Fibroblast of pulmonary artery (primary cell): ENCODE measurements at regions not wholly inside any gene's neighbourhood (a gene's known extent, or its start where the extent isn't known, plus 50 kb on each side); places are given as distances from the start of the nearest gene placed in this dataset.

Source experiments
- DNase-seq: peaks from one replicate; pipeline ENCODE4 v3.0.0-alpha.2; 2010; ENCODE audit warnings: low read depth
- H3K4me3 ChIP-seq: replicated peaks from 2 replicates; pipeline ENCODE4 v1.5.1; 2011; ENCODE audit warnings: low read depth, mild to moderate bottlenecking, control low read depth, low read length, moderate library complexity
- TF ChIP-seq, protein P1 (sequence below): IDR thresholded peaks from 2 replicates; pipeline ENCODE4 v1.5.1; 2011; ENCODE audit warnings: mild to moderate bottlenecking, control low read depth, low read length, inconsistent platforms; ENCODE audit errors: missing control alignments

DNA sequence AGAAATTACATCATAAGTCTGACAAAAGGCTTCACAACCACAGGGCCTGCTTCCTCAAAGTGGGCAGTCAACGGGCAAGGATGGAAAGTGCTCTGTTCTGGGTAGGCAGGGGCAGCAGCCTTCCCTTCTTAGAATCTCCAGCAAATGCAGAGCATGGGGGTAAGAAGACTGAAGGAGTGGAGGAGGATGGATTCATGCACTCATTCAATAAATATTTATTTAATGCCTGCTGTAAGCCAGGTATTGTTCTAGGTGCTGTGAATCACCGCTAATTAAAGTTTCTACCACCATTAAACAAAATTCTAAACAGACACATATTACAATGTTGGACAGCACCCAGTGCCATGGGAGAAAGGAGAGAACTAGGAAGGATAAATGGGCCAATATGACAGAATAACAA, 195.6 kb downstream of the ELAVL2 start:
- TF ChIP-seq, protein P1, sequence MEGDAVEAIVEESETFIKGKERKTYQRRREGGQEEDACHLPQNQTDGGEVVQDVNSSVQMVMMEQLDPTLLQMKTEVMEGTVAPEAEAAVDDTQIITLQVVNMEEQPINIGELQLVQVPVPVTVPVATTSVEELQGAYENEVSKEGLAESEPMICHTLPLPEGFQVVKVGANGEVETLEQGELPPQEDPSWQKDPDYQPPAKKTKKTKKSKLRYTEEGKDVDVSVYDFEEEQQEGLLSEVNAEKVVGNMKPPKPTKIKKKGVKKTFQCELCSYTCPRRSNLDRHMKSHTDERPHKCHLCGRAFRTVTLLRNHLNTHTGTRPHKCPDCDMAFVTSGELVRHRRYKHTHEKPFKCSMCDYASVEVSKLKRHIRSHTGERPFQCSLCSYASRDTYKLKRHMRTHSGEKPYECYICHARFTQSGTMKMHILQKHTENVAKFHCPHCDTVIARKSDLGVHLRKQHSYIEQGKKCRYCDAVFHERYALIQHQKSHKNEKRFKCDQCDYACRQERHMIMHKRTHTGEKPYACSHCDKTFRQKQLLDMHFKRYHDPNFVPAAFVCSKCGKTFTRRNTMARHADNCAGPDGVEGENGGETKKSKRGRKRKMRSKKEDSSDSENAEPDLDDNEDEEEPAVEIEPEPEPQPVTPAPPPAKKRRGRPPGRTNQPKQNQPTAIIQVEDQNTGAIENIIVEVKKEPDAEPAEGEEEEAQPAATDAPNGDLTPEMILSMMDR, result no peak
- DNase-seq, result no peak
- no peak overlapping the region for H3K4me3 ChIP-seq

DNA sequence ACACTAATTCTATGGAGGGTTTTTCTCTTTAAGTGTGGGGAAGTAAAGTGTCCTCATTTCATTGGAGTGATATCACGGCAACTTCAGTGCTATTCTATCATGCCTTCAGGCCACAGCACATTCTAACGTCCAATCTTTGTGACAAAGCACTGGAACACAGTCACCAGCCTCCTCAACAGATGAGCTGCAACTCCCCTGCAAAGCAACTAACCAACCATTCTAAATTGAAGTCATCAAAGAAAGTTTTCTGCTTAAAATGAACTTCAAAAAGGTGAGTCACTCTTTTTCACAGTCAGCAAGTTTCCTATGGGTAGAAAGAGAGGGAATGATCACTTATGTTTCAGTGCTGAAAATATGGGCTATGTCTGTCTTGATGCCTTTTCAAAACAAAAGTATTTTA, 190.8 kb downstream of the ELAVL2 start:
- DNase-seq, result no peak
- TF ChIP-seq, protein P1, result no peak
- H3K4me3 ChIP-seq, result no peak overlapping the region

- TF ChIP-seq, protein P1, result no peak
Measured at GRCh38 chr9:23636199-23636598, 189.8 kb downstream of the ELAVL2 start.

GRCh38 chr9:23638011-23638410, 188.0 kb downstream of the ELAVL2 start:
- no peak for DNase-seq
- TF ChIP-seq, protein P1, result no peak
- no peak overlapping the region for H3K4me3 ChIP-seq

More at GRCh38 chr9:23636199-23636598, 189.8 kb downstream of the ELAVL2 start:
- no peak for DNase-seq
- H3K4me3 ChIP-seq, result no peak overlapping the region

GRCh38 chr9:23638837-23639426, 187.1 kb downstream of the ELAVL2 start:
- no peak for DNase-seq
- no peak overlapping the region for H3K4me3 ChIP-seq
- TF ChIP-seq, protein P1, result no peak
